Pons (tissue), 1 donor: ENCODE measurements at regions not wholly inside any gene's neighbourhood (a gene's known extent, or its start where the extent isn't known, plus 50 kb on each side); places are given as distances from the start of the nearest gene placed in this dataset.

ENCODE experiments used
- DNase-seq: peaks from one replicate; pipeline ENCODE4 v3.0.0-alpha.2; 2016; ENCODE audit warnings: low spot score

DNA sequence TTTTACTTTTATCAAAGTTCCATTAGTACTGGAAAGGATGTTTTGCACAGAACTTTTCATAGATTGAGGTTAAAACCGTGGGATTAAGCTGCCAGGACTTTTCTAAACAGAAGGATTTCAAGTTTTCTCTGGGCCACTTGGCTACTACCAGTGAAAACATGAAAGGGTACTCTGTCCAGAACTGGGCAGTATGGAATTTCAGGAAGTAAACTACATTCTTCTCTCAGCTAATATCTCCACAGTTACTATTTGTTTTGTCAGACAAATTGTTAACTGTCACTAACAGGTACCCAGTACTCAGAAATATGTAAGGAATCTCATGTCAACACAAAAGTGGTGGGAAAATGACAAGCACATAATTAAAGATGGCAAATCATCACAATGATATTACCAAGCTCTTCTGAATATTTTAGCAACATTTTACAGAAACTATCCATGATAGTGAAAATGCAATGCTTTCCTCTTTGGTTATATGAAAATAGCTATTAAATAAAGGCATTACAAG is 454.4 kb downstream of the C4orf33 start:
- no peak for DNase-seq

DNA sequence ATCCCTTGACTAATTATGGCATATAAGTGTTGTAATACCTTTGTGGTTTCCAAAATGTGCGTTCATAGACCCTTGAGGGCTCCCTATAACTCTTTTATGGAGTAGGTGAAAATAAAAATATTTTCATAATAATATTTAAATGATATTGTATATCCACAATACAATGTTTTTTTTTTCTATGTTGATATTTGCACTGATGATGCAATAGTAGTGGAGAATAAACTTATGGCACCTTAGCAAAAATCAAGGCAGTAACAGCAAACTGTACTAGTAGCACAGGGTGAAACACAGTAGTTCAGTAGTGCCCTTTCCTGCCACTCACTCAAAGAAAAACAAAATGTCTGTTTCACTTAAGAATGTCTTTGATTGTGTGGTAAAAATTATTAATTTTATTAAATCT is 465.3 kb downstream of the C4orf33 start:
- DNase-seq: no peak

DNA sequence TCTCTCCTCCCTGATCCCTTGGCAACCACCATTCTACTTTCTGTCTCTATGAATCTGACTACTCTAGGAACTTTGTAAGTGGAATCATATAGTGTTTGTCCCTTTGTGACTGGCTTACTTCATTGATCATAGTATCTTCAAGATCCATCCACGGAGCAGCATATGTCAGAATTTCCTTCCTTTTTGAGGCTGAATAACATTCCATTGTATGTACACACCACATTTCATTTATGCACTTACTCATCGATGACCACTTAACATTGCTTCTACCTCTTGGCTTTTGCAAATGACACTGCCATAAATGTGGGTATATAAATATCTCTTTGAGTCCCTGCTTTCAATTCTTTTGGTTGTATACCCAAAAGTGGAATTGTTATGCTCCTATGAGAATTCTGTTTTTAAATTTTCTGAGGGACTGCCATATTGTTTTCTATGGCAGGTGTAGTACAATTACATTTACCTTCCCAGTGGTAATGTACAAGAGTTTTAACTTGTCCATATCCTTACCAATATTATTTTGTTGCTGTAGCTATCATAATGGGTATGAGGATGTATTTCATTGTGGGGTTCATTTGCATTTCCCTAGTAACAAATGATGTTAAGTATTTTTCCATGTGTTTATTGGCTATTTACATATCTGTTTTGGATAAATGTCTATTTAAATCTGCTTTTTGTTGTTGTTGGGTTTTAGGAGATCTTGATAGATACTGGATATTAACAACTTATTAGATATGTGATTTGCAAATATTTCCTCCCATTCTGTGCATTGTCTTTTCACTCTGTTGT is 466.1 kb downstream of the C4orf33 start:
- no peak for DNase-seq

GRCh38 chr4:129565214-129565613 is 469.3 kb downstream of the C4orf33 start:
- DNase-seq: no peak

DNA sequence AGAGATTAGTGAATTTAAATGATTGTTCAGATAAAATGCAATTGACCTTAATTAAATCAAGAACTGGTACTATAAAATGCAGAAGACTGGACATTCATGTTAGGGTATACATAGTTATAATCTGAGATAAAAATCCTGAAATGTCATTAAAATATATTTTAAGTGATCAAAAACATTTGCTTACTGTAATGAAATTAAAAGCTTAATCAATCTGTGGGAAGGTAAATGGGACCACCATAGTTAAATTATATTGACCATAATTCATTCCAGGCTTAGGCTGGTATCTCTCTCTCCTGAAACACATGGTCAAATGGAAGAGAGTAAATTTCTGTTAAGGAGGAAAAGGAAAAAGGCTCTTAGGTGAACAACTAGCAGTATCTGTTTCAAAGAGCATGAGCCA is 474.4 kb downstream of the C4orf33 start:
- DNase-seq: no peak

DNA sequence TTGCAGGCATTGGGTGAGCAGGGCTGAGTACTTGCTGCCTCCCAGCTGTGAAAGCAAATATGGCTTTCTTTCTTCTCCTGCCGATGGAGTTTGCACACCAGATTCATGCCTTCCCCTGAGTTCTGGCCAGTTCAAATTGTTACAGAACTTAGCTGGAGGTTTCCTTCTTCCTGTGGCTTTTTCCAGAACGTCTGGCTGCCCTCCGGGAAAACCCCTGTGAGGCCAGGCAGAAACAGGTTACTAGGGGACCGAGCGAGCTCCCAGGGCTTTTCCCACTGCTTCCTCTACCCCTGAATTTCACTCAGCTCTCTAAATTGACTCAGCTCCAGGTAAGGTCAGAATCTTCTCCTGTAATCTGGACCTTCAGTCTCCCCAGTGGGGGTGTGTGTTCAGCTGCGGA is 482.4 kb downstream of the C4orf33 start:
- no peak for DNase-seq

GRCh38 chr4:129581305-129581704 is 485.4 kb downstream of the C4orf33 start:
- no peak for DNase-seq

DNA sequence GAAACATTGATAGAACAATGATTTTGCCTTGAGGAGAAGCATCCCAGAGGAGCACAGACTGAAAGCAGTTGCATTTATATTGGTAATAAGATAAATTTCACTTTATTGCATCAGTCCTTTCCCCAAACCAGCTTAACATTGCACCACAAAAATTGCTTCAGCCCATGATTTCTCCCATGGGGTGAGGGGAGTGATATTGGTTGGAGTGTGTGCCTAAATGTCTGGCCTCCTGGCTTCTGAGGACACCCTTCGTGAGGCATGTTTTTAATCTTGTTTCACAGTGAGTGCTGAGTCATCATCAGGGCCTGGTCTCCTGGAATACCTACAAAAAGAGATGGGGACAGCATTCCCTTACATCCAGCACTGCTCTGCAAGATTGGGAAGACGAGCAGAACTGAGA is 487.9 kb downstream of the C4orf33 start:
- no peak for DNase-seq

DNA sequence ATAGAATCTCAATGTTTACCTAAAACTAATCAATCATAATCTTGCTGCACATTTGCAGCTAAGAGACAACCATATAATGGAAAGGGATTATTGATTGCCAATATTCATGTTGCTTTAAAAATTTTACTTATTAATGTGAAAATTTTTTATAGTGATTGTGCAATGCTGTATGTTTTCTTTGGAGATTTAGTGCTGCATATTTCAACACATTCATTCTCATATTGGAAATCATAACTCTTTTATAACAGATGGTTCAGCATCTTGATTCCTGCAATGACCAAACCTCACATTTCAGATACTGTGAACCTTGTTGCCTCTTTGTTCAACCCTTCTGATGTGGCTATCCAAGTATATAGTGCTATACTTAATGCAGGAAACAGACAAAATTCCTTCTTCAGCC is 502.6 kb downstream of the C4orf33 start:
- no peak for DNase-seq

GRCh38 chr4:129600898-129601297 is 504.9 kb downstream of the C4orf33 start:
- DNase-seq: no peak

- DNase-seq: no peak
Measured at GRCh38 chr4:129602447-129602846, 506.5 kb downstream of the C4orf33 start.

DNA sequence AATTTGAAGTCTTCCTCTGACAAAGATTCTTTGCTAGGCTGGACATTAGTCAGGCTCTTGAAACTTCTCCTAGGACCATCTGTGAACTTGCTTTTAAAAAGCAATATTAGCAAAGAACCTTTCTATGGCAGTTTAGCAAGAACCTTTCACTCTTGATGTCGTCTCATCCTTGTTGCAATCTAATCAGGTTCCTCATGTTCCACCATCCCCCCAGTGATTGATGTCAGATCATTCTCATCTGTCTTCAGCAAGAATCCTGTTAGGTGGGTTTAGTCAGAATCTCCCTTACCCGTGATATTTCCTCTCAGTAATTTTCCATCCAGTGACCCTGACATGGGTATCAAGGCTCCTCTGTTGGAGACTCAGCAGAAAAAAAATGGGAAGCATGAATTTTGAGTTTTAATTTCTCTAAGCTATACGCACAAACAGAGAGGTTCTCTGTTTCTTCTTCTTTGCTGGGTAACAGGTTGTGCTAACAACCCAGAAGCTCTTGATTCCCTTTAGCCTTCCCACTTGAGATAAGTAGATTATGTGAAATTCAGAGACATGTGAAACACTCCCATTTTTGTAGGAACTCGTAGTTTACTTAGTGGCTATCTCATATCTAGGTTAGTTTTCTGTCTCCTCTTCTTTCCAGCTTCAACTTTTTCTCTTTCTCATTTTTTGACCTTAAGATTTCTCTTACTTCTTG is 507.4 kb downstream of the C4orf33 start:
- DNase-seq: no peak

- DNase-seq: no peak
Measured at GRCh38 chr4:129604632-129605255, 508.8 kb downstream of the C4orf33 start.

- no peak for DNase-seq
Measured at GRCh38 chr4:129614611-129615010, 518.7 kb downstream of the C4orf33 start.

GRCh38 chr4:129622566-129622965 is 526.6 kb downstream of the C4orf33 start:
- DNase-seq: no peak

- DNase-seq: no peak
Measured at GRCh38 chr4:129623233-129623875, 527.4 kb downstream of the C4orf33 start.

DNA sequence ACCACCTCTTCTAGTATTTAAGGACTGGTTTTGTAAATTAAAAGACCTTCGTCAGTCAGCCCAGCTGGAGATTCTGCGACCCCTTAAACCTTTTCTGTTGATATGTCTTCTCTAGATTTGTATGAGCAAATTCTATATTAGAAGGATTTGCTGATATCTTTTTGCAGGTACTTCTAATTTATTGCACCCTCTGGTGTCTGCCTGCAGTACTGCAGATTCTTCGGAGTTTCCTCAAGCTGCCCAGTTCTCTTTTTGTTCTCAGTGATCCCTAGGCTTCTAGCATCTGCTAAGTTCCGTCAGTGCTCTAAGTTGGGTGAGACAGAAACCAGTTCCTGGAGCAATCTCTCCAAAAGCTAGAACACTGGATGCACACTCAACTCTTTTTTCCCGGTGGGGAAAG is 545.2 kb downstream of the C4orf33 start:
- DNase-seq: peak; percentile 60

GRCh38 chr4:129645461-129645860 is 549.5 kb downstream of the C4orf33 start:
- no peak for DNase-seq

GRCh38 chr4:129668092-129668491 is 572.1 kb downstream of the C4orf33 start:
- DNase-seq: no peak

DNA sequence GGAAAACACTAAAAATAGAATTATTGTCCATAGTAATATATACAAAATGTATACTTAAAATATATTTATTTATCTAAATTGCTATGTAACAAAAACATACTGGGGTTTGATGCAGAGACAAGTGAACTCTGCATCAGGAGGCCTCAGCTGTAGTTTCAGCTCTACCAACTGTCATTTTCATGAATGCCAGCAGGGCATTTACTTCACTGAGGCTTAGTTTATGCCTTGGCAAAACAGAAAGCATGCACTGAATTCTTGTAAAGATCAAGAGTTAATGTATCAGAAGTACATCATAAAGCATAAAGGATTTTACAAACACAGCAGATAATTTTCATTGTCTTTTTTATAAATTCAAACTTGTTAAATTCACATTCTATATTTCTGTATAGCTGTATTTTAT is 577.0 kb downstream of the C4orf33 start:
- DNase-seq: no peak

DNA sequence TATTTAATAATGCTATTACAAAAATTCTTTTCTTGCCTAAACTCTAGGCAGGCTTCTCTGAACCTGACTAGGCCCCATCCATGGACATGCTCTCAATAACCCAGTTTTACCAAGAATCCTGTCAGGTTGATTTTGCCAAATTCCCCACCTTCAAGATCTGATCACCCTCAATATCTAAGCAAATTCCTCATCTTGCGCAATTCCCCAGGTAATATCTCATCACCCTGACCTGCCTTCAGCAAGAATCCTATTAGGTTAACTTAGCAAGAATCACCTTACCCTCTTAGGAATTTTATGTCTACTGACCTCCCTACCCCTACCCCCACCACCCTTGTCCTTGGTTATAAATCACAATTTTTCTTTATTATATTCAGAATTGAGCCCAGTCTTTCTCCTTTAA is 579.1 kb downstream of the C4orf33 start:
- no peak for DNase-seq

DNA sequence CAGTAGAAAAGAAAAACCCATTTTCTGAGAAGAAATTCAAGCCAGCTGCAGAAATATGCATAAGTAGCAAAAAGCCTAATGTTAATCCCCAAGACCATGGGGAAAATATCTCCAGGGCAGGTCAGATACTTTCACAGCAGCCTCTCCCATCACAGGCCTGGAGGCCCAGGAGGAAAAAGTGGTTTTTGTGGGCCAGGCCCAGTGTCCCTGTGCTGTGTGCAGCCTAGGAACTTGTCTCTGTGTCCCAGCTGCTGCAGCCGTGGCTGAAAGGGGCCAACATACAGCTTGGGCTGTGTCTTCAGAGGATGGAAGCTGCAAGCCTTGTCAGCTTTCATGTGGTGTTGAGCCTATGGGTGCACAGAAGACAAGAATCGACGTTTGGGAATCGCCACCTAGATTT is 581.0 kb downstream of the C4orf33 start:
- no peak for DNase-seq

- DNase-seq: no peak
Measured at GRCh38 chr4:129682586-129682985, 586.6 kb downstream of the C4orf33 start.
